ENCODE measurements at regions not wholly inside any gene's neighbourhood (a gene's known extent, or its start where the extent isn't known, plus 50 kb on each side); places are given as distances from the start of the nearest gene placed in this dataset.

DNA sequence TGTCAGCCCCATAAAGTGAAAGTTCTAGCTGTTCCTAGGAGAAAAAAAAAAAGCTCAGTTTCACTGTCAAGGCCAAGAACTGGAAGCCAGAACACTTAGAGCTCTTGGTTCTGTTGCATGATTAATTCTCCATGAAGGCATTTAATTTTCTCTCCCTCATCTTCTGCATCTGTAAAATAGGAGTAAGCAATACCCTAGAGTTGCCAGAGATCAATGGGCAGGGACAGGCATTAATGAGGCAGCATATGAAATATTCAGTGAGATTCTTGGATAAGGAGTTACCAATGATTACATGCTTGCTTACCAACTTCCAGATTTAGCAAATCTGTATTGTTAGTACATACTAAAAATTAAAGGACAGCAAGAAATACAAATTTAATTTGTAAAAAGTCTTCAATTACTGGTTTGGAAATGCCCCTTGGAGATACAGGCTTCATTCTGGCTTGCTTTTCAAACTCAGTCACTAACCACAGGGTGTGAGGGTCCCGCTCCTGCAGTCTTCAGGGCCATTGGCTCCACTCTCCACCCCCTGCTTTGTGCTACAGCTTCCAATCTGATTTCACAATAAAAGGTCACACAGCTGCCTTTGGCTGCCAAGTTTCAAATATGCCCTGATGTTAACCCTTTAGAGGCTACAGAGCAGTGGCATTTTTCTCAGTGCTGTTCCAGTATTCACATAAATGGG lies 624.6 kb downstream of the BNC2 start:
- DNase-seq (ENCODE audit: low read depth) = no peak

DNA sequence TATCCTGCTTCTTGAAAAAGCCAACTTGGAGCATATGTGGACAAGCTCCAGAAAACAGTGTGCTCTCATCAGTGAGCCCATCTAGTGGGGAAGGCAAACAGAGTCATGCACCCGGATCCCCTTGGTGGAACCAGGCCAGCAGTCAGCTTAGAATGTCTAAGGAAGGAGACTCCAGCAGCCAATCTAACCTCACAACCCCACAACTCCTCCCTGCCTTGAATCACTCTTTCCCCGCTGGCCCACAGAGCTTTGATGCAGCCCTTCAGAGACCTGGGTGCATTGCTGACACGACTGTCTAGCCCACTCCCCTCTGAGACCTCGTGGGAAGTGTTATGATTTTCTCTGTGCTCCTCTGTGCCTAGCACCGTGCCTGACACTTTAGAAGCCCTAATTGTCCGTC lies 623.7 kb downstream of the BNC2 start:
- no peak for DNase-seq (ENCODE audit: low read depth)

DNA sequence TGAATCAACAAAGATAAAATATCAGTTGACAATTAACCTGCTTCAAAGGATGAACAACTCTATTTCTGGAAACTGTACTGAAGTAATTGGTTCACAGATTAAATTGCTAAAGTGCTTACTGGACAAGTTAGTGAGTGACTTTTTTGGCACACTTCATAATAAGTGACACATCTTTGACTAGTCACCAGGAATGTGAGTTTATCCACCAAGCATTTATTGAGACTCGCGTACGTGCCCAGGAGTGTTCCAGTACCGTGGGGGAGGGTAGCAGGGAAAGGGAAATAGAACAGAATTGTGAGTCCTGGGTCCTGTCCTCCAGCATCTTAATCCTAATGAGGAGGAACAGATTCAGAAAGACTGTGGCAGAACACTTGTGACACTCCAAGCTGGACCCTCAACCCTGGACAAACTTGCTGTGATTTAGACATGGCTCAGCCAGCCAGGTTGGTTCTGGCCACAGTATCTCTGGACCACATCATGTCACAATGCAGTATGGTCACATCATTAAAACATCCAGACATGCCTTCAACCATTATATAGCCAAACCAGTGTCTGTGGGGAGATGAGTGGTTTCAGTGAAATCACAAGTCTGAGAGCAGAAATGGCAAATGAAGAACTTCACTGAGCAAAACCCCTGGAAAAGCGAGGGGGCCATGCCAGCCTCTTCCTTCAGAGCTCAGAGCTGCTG lies 623.1 kb downstream of the BNC2 start:
- no peak for DNase-seq (ENCODE audit: low read depth)

DNA sequence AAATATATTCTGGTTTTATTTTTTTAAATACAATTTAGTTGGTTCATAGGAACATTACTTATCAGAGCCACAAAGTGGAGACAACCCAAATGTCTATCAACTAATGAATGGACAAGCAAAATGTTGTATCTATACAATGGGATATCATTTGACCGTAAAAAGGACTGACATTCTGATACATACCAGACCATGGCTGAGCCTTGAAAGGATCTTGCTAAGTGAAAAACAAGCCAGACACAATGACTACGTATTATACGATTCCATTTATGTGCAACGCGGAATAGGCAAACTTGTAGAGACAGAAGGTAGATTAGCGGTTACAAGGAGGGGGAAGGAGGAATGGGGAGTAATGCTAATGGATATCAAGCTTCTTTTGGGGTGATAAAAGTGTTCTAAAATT lies 621.6 kb downstream of the BNC2 start:
- no peak for DNase-seq (ENCODE audit: low read depth)

DNA sequence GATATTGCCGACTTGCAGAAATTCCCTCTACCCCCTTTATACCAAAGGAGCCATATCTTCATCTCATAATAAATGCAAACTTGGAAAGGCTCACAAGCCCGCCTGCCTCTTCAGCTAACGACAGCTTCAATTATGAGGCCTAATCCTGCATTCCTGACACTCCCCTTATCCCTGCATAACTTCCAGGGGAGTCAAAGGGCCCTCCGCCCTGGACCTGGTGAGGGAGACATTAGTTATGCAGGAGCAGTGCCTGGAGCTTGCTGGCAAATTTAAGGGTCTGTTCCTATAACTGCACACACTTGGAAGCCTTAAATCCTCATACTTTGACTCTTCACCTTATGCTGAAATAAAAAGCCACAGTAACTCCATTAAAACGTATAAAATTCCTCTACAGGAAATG lies 617.9 kb downstream of the BNC2 start:
- DNase-seq (ENCODE audit: low read depth) = no peak

DNA sequence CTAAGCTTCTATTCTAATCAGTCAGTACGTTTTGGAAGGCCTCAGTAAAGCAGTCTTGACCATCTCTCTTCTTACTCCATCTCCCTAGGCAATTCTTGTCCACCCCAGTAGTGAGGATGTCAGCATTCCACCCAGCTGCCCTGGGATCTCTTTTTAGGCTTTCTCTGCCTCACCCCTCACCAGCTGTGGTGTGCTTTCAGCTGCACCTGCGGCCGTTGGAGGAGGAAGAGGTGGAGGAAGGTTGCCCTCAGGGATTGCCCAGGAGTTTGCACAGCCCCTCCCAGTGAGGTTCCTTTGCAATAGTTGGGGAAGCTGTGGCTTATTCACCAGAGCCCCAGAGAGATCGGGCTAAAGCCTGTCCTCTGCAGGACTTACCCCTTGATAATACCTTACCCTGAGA lies 615.8 kb downstream of the BNC2 start:
- no peak for DNase-seq (ENCODE audit: low read depth)

DNA sequence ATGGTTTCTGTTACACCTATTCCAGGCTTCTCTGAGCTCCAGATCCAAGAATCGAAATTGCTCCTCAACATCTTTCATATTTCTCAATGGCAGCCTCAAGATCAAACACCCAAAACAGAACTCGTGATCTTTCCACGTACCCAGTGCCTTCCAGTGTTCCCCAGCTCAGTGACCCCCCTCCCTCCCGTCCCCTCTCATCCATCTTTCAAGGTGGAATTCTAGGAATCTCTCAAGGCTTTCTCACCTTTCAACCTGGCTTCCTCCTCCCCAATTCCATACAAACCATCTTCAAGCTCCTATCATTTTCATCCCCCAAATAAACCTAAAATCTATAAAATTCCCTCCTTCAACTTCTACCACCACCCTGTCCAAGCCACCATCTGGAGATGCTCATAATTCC lies 615.3 kb downstream of the BNC2 start:
- DNase-seq (ENCODE audit: low read depth) = no peak

DNA sequence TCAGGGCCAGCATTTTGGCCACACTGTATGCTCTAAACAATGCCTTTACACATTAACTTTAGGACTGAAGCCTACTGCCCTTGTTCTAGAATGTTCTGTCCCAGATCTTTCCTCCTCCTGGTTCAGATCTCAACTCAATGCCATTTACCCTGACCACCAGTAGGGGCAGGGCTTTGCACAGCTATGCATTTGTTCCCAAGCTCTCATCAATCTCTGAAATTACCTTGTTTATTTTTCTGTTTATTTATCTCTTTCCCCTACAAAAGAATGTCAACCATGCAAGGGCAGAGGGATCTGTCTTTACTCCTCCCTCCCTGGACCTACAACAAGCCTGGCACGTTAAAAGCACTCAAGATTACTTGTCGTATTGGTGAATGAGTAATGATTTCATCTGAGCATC lies 612.9 kb downstream of the BNC2 start:
- DNase-seq (ENCODE audit: low read depth) = no peak

DNA sequence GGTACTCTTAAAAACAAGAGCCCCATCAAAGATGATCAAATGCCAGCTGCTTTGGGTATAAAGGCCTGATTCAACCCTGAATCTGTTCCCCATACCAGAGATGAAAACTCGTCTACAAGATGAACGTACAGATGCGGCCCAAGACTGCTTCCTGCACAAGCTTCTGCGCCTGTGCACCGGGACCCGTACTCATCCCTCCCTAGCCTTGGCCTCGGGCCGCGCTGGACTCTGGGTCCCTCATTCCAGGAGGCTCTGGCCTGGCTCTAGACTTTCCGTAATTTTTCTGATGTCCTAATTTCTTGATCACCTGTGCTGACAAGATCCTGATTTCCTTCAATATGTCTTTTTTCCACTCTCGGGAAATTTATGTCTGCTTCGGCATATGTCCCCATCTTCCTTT lies 612.3 kb downstream of the BNC2 start:
- DNase-seq (ENCODE audit: low read depth) = no peak

DNA sequence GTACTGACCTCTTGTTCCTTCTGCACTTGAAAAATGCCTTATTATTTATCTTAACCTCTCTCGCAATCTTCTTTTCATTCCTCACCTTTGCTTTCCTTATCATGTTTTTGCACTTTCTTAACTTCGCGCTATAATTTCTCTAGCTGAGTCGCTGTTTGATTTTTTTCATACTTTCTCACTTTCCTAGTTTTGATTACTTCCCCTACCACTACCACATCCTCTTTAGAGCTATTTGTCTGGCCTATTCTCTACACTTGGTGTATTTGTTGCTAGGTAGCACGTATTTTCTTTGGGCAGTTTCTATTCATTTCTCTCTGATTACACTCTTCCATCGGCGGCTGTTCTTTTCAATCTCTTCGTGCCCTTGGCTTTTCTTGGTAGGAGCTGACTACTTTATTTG lies 611.8 kb downstream of the BNC2 start:
- no peak for DNase-seq (ENCODE audit: low read depth)

DNA sequence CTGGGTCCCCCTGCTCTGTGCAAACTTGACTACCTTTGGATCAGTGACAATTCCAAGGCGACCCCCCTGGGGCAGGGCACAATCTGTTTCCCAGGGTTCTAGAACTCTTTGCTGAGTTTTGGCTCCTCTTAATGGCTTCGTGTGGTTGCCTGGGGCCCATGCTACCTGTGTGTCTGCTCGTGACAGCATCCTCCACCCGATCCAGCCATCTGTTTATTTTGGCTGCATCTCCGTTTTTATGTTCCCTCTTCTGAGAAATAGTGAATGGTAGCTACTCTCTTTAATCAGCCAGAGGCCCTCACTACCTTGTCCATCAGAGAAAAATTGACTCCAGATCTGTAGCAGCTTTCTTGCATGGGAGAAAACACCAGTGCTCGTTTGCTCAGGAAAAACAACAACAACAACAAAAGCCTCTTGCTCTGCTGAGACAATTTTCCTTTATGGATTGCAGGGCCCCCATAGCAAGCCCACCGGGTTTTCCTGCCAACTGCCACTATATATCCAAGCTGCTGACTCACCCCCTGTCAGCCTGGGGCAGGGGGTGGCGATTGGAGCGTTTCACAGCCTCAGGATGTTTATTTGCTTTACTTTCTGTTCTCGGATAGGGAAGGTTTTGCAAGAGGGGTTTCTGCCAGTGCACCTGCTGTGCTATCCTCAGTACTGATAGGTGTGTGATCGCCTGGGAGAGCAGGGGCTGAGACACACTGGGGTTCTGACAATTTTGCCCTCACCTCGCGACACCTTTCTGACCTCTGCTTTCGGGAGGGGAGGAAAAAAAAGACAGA lies 607.8 kb downstream of the BNC2 start:
- no peak for DNase-seq (ENCODE audit: low read depth)

DNA sequence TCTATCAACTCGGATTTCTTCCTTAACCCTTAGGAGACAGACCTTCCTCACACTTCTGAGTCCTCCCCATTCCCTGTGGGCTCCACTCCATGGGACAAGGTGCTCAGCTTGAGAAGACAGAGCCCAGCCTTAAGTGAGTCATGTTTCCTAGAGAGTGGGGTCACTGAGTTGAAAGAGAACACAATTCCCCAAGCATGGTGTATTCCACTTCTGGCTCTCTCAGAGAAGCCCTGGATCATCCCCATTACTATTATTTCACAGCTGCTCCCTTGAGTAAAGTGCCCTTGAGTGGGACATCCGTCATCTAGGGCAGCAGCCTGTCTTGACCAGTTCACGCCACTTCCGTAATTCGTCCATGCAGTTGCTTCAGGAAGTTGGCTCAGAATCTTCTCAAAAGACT lies 604.8 kb downstream of the BNC2 start:
- no peak for DNase-seq (ENCODE audit: low read depth)

DNA sequence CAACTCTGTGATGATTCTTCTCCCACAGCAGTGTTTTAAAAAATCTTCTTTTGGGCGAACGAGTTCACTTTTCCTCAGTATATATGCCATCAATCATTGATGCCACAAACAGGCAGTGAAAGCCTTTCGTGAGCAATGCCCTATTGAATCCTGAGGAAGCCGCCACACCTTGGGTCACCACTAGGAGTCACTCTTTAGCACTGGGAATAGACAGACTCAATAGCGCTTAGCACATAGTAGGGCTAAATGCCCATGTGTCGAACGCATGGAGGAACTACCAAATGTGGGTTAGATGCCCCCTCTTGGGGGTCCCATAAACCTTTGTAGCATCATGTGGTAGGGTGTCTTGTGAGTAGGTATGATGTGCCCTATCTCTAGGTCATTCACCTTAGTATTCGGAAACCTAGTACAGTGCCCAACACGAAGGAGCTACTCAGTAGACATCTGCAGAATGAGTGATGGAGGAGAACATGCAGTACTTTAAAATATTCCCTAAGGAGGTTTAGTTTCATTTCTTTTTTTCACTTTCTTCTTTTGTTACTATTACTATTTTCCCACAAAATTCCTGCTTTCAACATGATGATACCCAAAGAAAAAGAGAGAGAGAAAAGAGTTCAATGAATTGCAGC lies 603.7 kb downstream of the BNC2 start:
- no peak for DNase-seq (ENCODE audit: low read depth)

DNA sequence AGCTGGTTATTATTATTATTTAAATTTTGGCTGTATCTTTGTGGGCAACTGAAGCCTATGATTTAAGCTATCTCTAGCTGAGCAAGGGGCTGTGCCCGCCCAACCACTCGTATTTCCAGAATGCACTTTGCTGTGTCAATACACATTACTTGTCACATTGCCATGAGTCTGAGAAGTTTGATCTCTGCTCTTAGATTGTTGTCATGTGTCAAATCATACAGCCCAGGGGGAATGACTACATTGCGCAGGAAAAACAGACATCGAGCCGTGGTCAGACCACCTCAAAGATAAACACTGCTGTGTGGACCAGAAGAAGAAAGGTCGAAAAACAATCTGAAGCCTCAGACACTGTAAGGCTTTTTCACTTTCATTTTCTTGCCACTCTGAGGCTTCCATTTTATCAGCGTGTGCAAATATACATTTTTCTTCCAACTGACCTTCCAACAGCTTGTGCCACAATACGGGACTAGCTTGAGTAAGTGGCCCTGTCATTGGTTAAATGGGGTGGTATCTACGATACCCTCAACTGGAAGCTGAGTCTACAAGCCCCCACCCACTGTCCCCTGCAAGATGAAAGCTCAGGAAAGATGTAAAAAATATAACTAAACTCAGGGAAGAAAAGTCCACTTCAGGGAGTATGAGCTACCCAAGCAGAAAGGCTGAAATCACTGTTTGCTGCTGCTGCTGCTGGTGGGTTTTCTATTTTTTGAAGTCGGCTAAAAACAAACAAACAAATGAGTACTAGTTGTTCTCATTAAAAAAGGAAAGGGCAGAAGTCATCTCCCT lies 603.0 kb downstream of the BNC2 start:
- no peak for DNase-seq (ENCODE audit: low read depth)

DNA sequence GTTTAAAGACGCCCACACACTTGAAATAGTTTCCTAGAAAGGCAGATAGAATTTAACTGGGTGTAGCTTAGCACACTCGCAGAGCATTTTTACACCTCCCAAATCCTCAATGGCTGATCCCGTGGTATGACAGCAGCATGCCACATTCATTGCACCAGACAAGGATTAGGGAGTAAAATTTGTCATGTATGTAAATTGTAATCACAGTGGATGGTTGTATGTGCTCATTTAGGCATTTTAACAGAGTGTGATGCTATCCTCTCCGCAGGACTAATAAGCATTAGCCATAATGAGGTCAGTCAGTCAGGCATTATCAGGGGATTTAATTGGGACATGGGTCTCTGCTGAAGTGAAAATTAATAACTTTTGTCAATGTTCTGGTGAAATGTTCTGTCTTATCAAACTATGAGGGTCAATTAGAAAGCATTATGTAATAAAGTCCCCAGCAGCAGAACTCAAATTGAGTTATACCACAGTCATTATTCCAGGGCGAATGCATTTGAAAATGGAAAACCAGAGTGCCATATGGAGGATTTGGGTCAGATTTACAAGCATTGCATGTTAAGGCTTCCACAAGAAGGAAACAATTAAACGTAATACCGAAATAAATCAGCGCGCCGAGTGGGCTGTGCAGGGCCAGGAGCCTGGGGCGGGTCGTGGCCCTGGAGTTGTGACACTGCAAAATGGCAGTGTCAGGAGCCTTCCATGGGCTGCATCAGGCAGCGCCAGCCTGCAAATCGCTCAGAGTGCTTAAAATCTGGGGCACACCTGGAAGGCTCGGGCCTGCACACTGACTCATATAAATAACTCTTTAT lies 602.2 kb downstream of the BNC2 start:
- no peak for DNase-seq (ENCODE audit: low read depth)

DNA sequence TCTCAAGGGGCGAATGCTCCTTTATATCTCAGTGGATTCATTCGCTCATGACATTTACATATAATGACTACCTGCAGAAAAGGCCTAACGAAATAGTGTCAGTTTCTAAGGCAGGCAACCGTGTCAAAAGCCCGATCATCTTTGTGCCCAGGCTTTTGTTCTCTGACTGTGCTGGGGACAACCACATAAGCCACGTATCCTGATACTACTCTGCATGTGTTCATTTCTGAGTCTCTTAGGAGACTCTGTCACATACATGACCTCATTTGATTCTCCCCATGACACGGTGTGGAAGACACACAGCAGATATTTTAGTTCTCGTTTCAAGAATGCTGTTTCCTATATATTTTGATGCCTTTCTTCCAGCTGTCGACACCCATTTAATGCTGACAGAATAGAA lies 598.5 kb downstream of the BNC2 start:
- no peak for DNase-seq (ENCODE audit: low read depth)

DNA sequence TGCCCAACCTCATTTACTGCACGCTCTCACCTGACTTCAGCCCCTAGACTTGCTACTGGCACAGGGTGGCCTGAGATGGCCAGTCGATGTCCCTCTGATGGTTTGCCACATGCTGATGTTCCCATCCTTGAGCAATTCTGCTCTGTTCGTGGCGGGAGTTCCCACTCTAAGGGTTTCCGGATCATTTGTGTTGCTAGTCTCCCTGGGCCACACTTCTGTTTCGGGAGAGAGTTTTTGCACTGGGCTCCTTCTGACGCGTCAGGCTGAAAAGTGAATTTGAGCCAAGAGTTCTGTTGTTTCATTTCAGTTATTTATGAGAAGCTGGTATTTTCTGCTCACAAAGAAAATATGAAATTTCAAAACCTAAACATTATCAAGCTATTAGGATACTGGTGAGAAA lies 597.7 kb downstream of the BNC2 start:
- no peak for DNase-seq (ENCODE audit: low read depth)

DNA sequence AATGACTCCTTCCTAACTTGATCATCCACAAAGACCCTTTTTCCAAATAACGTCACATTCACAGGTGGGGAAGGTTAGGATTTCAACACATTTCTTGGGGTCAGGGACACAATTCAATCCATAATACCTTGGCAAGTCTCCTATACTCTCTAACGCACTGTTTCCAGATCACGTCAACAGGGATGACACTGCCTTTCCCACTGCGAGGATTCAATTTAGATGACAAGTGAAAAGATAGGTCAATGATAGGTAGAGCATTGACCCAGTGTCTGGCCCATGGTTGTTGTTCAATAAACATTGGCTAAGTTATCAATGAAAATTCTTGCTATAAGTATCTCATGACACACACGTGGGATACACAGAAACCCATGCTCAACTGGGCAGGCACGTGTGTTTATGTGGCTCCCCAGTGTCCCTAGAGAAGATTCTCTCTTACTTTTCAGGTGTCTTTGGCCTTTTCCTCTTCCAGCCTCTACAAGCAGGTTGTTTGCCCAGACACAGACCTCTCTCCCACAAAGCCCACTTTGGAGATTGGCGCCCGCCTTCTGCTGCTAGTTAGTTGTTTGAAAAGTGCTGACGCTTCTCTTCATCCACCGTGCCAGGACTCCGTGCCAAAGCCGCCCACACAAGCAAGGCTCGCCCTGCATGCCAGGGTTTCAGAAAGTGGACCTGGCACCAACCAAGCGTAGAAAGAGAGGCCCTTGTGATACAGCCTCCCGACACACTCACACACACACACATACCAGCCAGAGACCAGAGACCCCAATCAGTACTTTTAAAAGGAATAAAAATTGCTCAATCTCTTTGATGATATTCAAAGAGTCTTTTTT lies 594.5 kb downstream of the BNC2 start:
- DNase-seq (ENCODE audit: low read depth) = no peak

DNA sequence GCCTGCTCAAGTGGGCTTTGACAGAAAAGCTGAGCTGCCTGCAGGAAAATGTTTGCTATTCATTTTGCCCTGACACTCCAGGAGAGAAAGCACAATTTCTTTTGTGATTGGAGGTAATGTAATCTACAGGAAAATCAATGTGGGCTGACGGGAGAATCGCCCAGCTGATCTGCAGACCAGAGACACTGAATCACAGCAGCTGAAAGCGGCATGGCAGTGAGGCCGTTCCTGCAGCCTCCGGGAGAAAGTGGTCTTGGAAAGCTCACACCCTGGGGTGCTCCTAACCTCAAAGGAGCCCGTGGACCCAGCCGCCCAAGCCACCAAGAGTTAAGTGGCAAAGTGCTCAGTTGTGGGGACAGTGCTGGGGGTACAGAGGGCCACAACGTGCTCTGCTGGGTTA lies 593.6 kb downstream of the BNC2 start:
- no peak for DNase-seq (ENCODE audit: low read depth)

DNA sequence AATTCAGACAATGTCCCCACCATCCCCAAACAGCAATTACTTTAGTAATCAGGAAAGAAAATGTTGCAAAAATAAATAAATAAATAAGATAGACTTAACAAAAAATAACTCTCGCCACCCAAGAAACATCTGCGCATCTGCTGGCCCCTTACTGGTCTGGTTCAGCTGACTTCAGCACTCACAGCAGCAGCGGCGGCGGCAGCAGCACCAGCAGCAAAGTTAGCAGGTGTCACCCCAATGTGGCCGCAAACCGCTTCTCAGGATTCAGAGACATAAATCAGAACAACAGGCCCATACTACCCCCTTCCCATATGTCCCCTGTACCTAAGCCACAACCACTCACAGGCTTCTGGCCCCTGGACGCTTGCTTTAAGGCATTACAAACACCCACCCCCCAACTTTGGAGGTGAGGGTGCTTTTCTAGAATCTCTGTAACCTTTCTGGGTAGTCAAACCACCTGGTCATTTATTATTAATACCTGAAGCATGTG lies 593.0 kb downstream of the BNC2 start:
- no peak for DNase-seq (ENCODE audit: low read depth)

Data from stimulated activated CD8-positive, alpha-beta memory T cell treated with anti-CD3 and anti-CD28 coated beads, Interleukin-15, amount 100 ng/mL, for 1 hour (primary cell).